Bronchial epithelial cell (primary cell): ENCODE measurements at regions not wholly inside any gene's neighbourhood (a gene's known extent, or its start where the extent isn't known, plus 50 kb on each side); places are given as distances from the start of the nearest gene placed in this dataset.

Source experiments
- DNase-seq: peaks from one replicate; pipeline ENCODE4 v3.0.0-alpha.2; 2010; ENCODE audit warnings: low read depth
- FAIRE-seq: peaks from 2 replicates; lab custom pipeline; 2011; peaks lifted over from hg19 to GRCh38; lab: Jason Lieb, UNC
- H3K27me3 ChIP-seq: 2 replicates; pipeline ENCODE4 v1.5.1; 2011; ENCODE audit warnings: low read length; ENCODE audit not compliant: control insufficient read depth, insufficient read depth
- H3K36me3 ChIP-seq: 2 replicates; pipeline ENCODE4 v1.5.1; 2011; ENCODE audit warnings: low read length; ENCODE audit not compliant: control insufficient read depth, insufficient read depth
- H3K4me3 ChIP-seq: 2 replicates; pipeline ENCODE4 v1.5.1; 2011; ENCODE audit warnings: mild to moderate bottlenecking, low read depth, low read length, control low read depth
- TF ChIP-seq, protein P1 (sequence below): IDR thresholded peaks from 2 replicates; pipeline ENCODE4 v1.5.1; 2011; ENCODE audit warnings: mild to moderate bottlenecking, moderate library complexity, low read length, control low read depth, inconsistent platforms; ENCODE audit not compliant: insufficient read depth, severe bottlenecking

DNA sequence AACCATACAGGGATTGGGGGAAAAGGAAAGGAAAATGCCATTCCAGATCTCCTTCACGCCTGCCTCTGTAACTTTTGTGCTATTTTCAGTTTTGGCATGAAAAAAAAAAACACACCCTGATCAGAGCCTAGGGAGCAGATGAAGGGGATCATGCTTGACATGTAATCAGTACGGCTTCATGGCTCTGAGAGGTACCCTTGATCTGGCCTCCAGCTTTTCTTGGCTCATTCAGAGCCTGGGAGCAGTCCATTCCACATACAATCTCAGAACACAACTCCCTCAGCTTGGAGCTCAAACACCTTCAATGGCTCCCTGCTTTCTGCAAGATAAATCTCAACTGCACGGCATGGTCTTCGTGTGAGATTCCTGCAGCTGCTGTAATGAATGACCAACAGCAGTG, 422.8 kb upstream of the ZMIZ1 start:
- no peak for FAIRE-seq
- Histone ChIP-seq H3K36me3 (no peaks in the 10 kb centered on the region), H3K27me3 (peaks cover 5% of the 10 kb centered on the region), H3K4me3 (no peak overlapping the region)
- DNase-seq, result no peak
- TF ChIP-seq, protein P1, sequence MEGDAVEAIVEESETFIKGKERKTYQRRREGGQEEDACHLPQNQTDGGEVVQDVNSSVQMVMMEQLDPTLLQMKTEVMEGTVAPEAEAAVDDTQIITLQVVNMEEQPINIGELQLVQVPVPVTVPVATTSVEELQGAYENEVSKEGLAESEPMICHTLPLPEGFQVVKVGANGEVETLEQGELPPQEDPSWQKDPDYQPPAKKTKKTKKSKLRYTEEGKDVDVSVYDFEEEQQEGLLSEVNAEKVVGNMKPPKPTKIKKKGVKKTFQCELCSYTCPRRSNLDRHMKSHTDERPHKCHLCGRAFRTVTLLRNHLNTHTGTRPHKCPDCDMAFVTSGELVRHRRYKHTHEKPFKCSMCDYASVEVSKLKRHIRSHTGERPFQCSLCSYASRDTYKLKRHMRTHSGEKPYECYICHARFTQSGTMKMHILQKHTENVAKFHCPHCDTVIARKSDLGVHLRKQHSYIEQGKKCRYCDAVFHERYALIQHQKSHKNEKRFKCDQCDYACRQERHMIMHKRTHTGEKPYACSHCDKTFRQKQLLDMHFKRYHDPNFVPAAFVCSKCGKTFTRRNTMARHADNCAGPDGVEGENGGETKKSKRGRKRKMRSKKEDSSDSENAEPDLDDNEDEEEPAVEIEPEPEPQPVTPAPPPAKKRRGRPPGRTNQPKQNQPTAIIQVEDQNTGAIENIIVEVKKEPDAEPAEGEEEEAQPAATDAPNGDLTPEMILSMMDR, result no peak

DNA sequence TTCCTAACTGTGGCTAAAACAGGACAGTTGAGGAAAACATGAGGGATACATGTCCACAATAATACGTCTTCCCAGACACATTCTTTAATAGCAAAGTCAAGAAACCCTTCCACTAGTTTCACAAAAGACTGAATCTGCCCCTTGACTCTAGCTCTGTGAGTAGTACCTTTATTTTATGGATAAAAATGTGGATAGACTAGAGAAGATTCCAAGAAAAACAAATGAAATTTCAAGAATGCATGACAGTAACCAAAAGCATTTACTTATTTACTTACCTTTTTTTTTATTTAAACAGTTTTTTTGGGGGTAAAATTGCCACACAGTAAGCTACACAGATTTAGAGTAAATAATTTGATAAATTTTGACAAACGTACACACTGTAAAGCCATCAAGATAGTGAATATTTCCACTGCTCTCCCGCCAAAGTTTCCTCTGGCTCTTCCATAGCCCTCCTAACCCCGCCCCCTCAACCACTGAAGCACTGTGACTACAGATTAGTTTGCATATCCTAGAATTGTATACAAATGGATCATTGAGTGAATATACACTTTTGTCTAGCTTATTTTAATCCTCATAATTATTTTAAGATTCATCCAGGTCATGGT, 420.4 kb upstream of the ZMIZ1 start:
- DNase-seq (no peak), FAIRE-seq (no peak)

DNA sequence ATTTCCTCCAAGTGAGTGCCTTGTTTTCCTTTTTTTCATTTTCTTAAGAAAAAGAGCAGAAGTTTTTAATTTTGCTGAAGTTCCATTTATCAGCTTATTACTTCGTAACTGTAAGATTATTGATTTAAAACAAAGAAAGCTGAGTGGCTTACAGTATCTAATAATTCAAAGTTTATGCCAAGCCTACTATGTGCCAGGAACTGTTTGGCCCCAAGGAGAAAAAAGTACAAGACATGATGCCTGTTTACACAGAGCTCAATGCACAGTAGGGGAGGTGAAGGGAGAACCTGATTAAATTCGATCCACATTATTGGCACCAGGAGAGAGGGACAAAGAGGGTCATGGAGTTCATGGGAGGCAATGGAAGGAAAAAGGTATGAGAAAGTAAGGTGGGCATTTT, 419.3 kb upstream of the ZMIZ1 start:
- Histone ChIP-seq H3K36me3 (no peaks in the 10 kb centered on the region), H3K27me3 (peaks cover 5% of the 10 kb centered on the region), H3K4me3 (no peak overlapping the region)
- TF ChIP-seq, protein P1, result no peak
- no peak for DNase-seq
- no peak for FAIRE-seq

More for the DNA sequence above, 420.4 kb upstream of the ZMIZ1 start:
- H3K27me3 ChIP-seq, result peaks cover 3% of the 10 kb centered on the region
- no peaks in the 10 kb centered on the region for H3K36me3 ChIP-seq
- no peak overlapping the region for H3K4me3 ChIP-seq
- TF ChIP-seq, protein P1, result no peak

DNA sequence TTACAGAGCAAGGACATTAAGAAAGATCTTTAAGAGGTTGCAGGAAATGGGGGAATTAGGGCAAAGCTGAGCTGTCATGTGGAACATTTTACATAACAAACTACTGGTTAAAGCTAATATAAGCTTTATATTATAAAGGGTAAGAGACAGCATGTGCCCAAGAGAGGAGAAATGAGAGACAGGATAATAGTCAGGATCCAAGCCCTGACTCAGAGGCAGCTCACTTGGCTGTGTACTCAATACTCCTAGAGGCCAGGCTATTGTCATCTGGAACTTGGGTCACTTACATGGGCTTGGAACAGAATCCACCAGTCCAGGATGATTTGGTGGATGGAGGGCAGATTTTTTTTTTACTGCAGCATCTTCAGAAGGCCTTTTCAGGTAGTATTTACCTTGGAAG, 418.6 kb upstream of the ZMIZ1 start:
- no peak overlapping the region for H3K4me3 ChIP-seq
- H3K27me3 ChIP-seq, result peaks cover 7% of the 10 kb centered on the region
- no peak for DNase-seq
- H3K36me3 ChIP-seq, result no peaks in the 10 kb centered on the region
- no peak for FAIRE-seq
- TF ChIP-seq, protein P1, result no peak

DNA sequence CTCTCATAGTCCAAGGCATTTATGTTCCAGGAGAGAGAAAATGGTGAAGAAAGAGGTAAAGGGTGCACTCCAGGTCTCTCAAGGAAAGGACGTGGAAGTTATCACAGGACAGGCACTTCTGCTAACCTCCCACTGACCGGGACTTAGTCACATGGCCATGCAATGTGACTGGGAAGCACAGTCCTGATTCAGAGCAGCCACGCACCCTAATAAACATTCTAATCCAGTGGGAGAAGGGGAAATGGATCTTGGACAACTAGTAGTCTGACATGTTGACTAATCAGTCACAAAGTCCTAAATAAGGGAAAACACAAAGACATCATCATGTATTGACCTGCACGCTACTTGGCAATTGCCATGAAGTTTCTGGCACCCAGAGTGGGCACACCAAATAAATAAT, 417.5 kb upstream of the ZMIZ1 start:
- Histone ChIP-seq H3K4me3 (no peak overlapping the region), H3K27me3 (peaks cover 7% of the 10 kb centered on the region), H3K36me3 (no peaks in the 10 kb centered on the region)
- DNase-seq (no peak), FAIRE-seq (no peak)
- TF ChIP-seq, protein P1, result no peak

DNA sequence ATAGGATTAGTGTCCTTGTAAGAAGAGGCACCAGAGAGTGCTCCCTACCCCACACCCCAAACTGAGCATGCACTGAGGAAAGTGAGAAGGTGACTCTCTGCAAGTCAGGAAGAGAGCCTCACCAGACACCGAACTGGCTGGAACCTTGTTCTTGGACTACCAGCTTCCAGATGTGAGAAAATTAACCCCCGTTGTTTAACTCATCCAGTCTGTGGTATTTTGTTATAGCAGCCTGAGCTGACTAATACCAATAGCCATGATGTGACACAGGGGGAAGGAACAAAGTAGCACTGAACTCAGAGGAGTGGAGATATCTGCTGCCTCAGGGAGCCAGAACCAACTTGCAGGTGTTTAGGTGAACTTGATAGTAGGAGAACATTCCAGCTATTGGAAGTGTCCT, 415.2 kb upstream of the ZMIZ1 start:
- Histone ChIP-seq H3K4me3 (no peak overlapping the region), H3K27me3 (peaks cover 5% of the 10 kb centered on the region), H3K36me3 (no peaks in the 10 kb centered on the region)
- FAIRE-seq (no peak), DNase-seq (no peak)
- TF ChIP-seq, protein P1, result no peak
